ENCODE measurements at regions not wholly inside any gene's neighbourhood (a gene's known extent, or its start where the extent isn't known, plus 50 kb on each side); places are given as distances from the start of the nearest gene placed in this dataset.

DNA sequence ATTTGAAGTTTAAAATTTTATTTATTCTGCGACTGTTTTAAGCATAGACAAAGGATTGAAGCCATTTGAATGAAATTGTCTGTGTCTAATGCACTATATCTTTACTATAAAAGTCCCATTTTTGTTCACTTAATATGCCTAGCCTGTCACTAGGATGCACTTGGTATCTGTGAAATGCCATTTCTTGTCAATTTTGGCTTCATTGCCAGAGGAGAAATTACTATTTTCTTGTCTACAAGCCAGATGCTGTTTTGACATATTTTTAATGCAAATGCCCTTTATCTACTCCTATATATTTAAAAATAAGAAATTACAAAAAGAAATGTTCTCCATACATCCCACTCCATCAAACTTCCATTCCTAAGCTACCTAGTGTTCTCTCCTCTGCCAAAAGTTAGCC lies 1704.5 kb upstream of the RAG2 start:
- TF ChIP-seq, protein P1, sequence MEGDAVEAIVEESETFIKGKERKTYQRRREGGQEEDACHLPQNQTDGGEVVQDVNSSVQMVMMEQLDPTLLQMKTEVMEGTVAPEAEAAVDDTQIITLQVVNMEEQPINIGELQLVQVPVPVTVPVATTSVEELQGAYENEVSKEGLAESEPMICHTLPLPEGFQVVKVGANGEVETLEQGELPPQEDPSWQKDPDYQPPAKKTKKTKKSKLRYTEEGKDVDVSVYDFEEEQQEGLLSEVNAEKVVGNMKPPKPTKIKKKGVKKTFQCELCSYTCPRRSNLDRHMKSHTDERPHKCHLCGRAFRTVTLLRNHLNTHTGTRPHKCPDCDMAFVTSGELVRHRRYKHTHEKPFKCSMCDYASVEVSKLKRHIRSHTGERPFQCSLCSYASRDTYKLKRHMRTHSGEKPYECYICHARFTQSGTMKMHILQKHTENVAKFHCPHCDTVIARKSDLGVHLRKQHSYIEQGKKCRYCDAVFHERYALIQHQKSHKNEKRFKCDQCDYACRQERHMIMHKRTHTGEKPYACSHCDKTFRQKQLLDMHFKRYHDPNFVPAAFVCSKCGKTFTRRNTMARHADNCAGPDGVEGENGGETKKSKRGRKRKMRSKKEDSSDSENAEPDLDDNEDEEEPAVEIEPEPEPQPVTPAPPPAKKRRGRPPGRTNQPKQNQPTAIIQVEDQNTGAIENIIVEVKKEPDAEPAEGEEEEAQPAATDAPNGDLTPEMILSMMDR (IDR thresholded peaks at IDR 0.05): no peak
- peaks cover 1% of the 10 kb centered on the region for H3K9me3 Mint-ChIP-seq
- H3K27ac Mint-ChIP-seq: no peak overlapping the region
- H3K4me1 Mint-ChIP-seq: peaks cover 7% of the 10 kb centered on the region
- no peak for DNase-seq
- no peaks in the 10 kb centered on the region for H3K36me3 Mint-ChIP-seq (ENCODE audit: low read depth)
- no peak overlapping the region for H3K4me3 Mint-ChIP-seq
- no peaks in the 10 kb centered on the region for H3K27me3 Mint-ChIP-seq (ENCODE audit: low read depth, poor library complexity)

DNA sequence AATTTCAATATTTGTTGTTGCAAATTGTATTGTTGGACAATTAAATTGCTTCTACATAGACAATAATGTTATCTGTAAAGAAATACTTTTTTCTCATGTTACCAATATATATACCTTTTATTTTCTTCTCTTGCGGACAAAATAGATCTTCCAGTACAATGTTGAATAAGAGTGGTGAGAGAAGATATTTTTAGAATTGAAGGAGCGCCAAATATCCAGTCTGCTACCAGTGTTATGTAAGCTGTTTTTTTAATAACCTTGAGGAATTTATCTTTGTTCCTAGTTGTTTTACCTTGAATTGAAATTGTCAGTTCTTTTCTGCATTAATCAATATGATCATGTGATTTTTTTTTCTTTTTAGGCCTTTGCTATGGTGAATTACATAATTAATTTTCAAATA lies 1702.5 kb upstream of the RAG2 start:
- DNase-seq: no peak
- Mint-ChIP-seq H3K36me3 (ENCODE audit: low read depth) (peaks cover 1% of the 10 kb centered on the region), H3K4me3 (no peak overlapping the region), H3K9me3 (peaks cover 9% of the 10 kb centered on the region), H3K27ac (no peak overlapping the region), H3K4me1 (peaks cover 21% of the 10 kb centered on the region), H3K27me3 (ENCODE audit: low read depth, poor library complexity) (no peaks in the 10 kb centered on the region)
- TF ChIP-seq, protein P1 (IDR thresholded peaks at IDR 0.05): no peak

DNA sequence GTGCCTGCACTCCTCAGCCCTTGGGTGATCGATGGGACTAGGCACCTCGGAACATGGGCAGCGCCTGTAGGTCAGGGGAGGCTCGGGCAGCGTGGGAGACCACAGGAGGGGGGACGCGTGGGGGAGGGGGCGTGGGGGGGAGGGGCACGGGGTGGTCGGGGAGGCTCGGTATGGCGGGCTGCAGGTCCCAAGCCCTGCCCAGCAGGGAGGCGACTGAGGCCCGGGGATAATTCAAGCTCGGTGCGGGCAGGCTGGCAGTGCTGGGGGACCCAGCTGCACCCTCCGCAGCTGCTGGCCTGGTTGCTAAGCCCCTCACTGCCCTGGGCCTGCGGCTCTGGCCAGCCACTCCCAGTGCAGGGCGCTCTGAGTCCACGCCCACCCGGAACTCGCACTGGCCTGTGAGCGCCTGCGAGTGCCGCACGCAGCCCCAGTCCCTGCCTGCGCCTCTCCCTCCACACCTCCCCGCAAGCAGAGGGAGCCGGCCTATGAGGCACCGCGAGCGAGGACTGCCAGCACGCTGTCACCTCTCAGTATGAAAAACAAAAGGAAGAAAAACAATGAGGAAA lies 1698.3 kb upstream of the RAG2 start:
- Mint-ChIP-seq H3K27me3 (ENCODE audit: low read depth, poor library complexity) (no peaks in the 10 kb centered on the region), H3K9me3 (peaks cover 22% of the 10 kb centered on the region), H3K4me1 (peaks cover 24% of the 10 kb centered on the region), H3K27ac (peak overlapping the region; percentile 64), H3K36me3 (ENCODE audit: low read depth) (peaks cover 4% of the 10 kb centered on the region), H3K4me3 (no peak overlapping the region)
- DNase-seq: no peak
- TF ChIP-seq, protein P1 (IDR thresholded peaks at IDR 0.05): no peak

DNA sequence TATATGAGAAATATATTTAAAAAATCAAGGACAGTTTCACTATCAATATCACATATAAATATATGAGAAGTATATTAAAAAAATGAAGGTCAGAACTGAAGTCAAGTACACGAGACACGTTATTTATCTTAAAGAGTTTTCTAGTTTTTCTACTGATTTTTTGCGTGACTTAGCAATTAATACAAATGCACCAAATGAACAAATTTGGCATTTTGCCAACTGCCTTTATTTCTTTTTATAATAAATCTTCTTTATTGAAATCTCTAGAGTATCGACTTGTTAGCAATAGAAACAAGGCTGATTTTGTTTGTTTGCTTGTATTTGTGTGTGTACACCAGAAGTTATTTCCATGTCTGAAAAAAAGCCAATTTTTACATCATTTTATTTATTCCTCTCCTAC lies 1684.7 kb upstream of the RAG2 start:
- Mint-ChIP-seq H3K4me1 (no peaks in the 10 kb centered on the region), H3K36me3 (ENCODE audit: low read depth) (no peaks in the 10 kb centered on the region), H3K27ac (no peak overlapping the region), H3K9me3 (no peaks in the 10 kb centered on the region), H3K4me3 (no peak overlapping the region), H3K27me3 (ENCODE audit: low read depth, poor library complexity) (no peaks in the 10 kb centered on the region)
- no peak for DNase-seq
- TF ChIP-seq, protein P1 (IDR thresholded peaks at IDR 0.05): no peak

DNA sequence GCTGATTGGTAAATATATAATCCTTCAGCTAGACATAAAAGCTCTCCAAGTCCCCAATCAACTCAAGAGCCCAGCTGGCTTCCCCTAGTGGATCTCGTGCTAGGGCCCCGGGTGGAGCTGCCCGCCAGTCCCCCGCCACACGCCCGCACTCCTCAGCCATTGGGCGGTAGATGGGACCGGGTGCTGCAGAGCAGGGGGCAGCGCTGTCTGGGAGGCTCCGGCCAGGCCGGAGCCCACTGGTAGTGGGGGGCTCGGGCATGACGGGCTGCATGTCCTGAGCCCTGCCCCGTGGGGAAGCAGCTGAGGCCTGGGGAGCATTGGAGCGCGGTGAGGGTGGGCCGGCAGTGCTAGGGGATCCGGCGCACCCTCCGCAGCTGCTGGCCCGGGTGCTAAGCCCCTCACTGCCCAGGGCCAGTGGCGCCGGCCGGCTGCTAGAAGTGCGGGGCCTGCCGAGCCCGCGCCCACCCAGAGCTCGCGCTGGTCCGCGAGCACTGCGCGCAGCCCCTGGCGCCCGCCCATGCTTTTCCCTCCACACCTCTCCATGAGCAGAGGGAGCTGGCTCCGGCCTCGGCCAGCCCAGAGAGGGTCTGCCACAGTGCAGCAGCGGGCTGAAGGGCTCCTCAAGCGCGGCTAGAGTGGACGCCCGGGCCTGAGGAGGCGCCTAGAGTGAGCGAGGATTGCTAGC lies 1680.6 kb upstream of the RAG2 start:
- no peak for DNase-seq
- Mint-ChIP-seq H3K4me1 (no peaks in the 10 kb centered on the region), H3K9me3 (no peaks in the 10 kb centered on the region), H3K4me3 (no peak overlapping the region), H3K27ac (no peak overlapping the region), H3K36me3 (ENCODE audit: low read depth) (no peaks in the 10 kb centered on the region), H3K27me3 (ENCODE audit: low read depth, poor library complexity) (no peaks in the 10 kb centered on the region)
- TF ChIP-seq, protein P1 (IDR thresholded peaks at IDR 0.05): no peak

DNA sequence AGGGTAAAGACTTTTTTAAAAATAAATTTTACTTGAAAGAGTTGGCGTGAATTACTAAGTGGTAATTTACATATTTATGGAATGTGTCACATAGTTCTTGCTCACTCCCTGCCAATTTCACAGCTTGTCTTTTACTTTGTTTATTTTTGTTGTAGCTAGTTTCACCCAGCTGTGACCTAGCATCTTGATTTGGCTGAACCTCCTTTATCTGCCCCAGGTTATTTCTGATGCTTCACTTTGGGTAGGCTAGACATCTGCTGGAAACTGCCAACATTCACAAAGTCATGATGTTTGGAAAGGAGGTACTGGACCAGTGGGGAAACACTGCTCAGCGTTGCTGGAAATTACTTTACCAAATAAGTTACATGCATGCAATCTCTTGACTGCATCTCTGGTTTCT lies 1676.0 kb upstream of the RAG2 start:
- no peaks in the 10 kb centered on the region for H3K27me3 Mint-ChIP-seq (ENCODE audit: low read depth, poor library complexity)
- no peak overlapping the region for H3K4me3 Mint-ChIP-seq
- DNase-seq: no peak
- TF ChIP-seq, protein P1 (IDR thresholded peaks at IDR 0.05): no peak
- H3K9me3 Mint-ChIP-seq: peaks cover 8% of the 10 kb centered on the region
- peaks cover 5% of the 10 kb centered on the region for H3K4me1 Mint-ChIP-seq
- no peaks in the 10 kb centered on the region for H3K36me3 Mint-ChIP-seq (ENCODE audit: low read depth)
- H3K27ac Mint-ChIP-seq: no peak overlapping the region
